K562 (cell line): ENCODE measurements at regions not wholly inside any gene's neighbourhood (a gene's known extent, or its start where the extent isn't known, plus 50 kb on each side); places are given as distances from the start of the nearest gene placed in this dataset.

ENCODE experiments used
- BACH1 ChIP-seq: fragments of 200-800 bp; sonication (Bioruptor generic); IDR thresholded peaks from 2 replicates; pipeline ENCODE4 v1.6.1; 2016; ENCODE audit warnings: missing genetic modification characterization, missing compliant biosample characterization
- BRCA1 ChIP-seq, 2 experiments: fragments of 450-650 bp in 1 of 2; sonication (generic) in 1 of 2; formaldehyde crosslinking in 1 of 2; IDR thresholded peaks; 2 replicates each; pipeline versions ENCODE4 v1.5.0 to v1.6.1; 2017 to 2020; ENCODE audit warnings: mild to moderate bottlenecking in 1 of 2, missing genetic modification reagents in 1 of 2
- CHD2 ChIP-seq: IDR thresholded peaks from 2 replicates; pipeline ENCODE4 v1.6.1; 2011; ENCODE audit warnings: low read depth, low read length
- ESRRB ChIP-seq: fragments of 250-450 bp; sonication (Bioruptor Pico); IDR thresholded peaks from 2 replicates; pipeline ENCODE4 v1.5.0; 2020; ENCODE audit warnings: mild to moderate bottlenecking, moderate library complexity, borderline replicate concordance
- MCM2 ChIP-seq: fragments of 450-650 bp; IDR thresholded peaks from 2 replicates; pipeline ENCODE4 v1.6.1; 2017; ENCODE audit warnings: low read depth, mild to moderate bottlenecking
- MEF2A ChIP-seq: IDR thresholded peaks from 2 replicates; pipeline ENCODE4 v1.6.1; 2011; ENCODE audit warnings: low read depth, mild to moderate bottlenecking, low read length, moderate library complexity; ENCODE audit not compliant: control insufficient read depth
- POLR2A ChIP-seq: fragments of 450-650 bp; conservative IDR thresholded peaks from 2 replicates; pipeline ENCODE4 v1.6.1; 2016
- POLR2AphosphoS5 ChIP-seq: IDR thresholded peaks from 2 replicates; pipeline ENCODE4 v1.6.1; 2011; ENCODE audit warnings: mild to moderate bottlenecking, low read depth, low read length, moderate library complexity; ENCODE audit not compliant: control insufficient read depth, insufficient read depth
- POLR2G ChIP-seq: fragments of 200-400 bp; formaldehyde crosslinking; IDR thresholded peaks from 2 replicates; pipeline ENCODE4 v1.6.1; 2017; ENCODE audit warnings: low read depth, mild to moderate bottlenecking, antibody characterized with exemption, low read length, moderate library complexity
- RBM39 ChIP-seq: fragments of 200-400 bp; formaldehyde crosslinking; optimal IDR thresholded peaks from 2 replicates; pipeline ENCODE3; 2018; ENCODE audit warnings: low read depth, low read length
- SREBF1 ChIP-seq: fragments of 150-350 bp; IDR thresholded peaks from 2 replicates; pipeline ENCODE4 v1.6.1; 2014; ENCODE audit warnings: antibody characterized with exemption, low read depth, low read length, borderline replicate concordance
- ZNF175 ChIP-seq: fragments of 200-800 bp; sonication (Bioruptor generic); IDR thresholded peaks from 2 replicates; pipeline ENCODE4 v1.6.1; 2016; ENCODE audit warnings: low read depth, mild to moderate bottlenecking, missing genetic modification characterization, missing compliant biosample characterization
- TF ChIP-seq, protein P1 (sequence below): fragments of 450-650 bp; formaldehyde crosslinking; conservative IDR thresholded peaks from 2 replicates; pipeline ENCODE4 v1.4.0; 2022; ENCODE audit warnings: mild to moderate bottlenecking, missing genetic modification characterization

- TF ChIP-seq POLR2A: no peak
- TF ChIP-seq, protein P1, sequence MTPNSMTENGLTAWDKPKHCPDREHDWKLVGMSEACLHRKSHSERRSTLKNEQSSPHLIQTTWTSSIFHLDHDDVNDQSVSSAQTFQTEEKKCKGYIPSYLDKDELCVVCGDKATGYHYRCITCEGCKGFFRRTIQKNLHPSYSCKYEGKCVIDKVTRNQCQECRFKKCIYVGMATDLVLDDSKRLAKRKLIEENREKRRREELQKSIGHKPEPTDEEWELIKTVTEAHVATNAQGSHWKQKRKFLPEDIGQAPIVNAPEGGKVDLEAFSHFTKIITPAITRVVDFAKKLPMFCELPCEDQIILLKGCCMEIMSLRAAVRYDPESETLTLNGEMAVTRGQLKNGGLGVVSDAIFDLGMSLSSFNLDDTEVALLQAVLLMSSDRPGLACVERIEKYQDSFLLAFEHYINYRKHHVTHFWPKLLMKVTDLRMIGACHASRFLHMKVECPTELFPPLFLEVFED (CRISPR knock-in tag): no peak
- no peak for TF ChIP-seq CHD2
- no peak for TF ChIP-seq ZNF175 (CRISPR knock-in tag)
- TF ChIP-seq POLR2G: no peak
- no peak for TF ChIP-seq MEF2A
- TF ChIP-seq MCM2: no peak
- TF ChIP-seq BACH1: no peak
- no peak for TF ChIP-seq RBM39
- no peak for TF ChIP-seq BRCA1 (IDR thresholded peaks at IDR 0.05)
- TF ChIP-seq BRCA1 (CRISPR knock-in tag; IDR thresholded peaks at IDR 0.05): no peak
- no peak for TF ChIP-seq SREBF1
- TF ChIP-seq POLR2AphosphoS5: no peak
- no peak for TF ChIP-seq ESRRB
Measured at GRCh38 chr7:84901366-84901765, 285.5 kb downstream of the SEMA3D start.
